ENCODE measurements at regions not wholly inside any gene's neighbourhood (a gene's known extent, or its start where the extent isn't known, plus 50 kb on each side); places are given as distances from the start of the nearest gene placed in this dataset.

DNA sequence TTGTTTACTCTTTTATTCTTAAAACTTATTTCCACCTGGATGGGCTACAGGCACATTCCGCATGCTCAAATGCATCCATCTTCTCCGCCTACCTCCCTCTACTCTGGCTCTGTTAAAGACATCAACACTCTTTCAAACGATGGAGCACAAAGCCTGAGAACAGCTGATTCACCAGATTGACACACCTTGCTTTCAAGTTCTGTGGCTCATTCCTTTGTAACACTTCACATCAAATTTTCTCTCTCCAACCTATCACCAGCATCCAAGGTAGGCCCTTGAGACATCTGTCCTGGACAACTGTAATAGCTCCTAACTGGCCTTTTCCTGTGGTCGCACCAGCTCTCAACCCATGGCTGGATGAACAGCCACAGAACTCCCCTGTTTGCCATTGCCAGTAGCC is 274.5 kb downstream of the BCL11A start:
- no peak overlapping the region for H3K4me3 ChIP-seq
- ChIA-PET POLR2A (no interaction called here), CTCF (no interaction called here)
- no peaks in the 10 kb centered on the region for H3K4me1 ChIP-seq
- TF ChIP-seq HOXA7 (CRISPR knock-in tag; IDR thresholded peaks at IDR 0.05): no peak
- TF ChIP-seq NFE2L2 (conservative IDR thresholded peaks at IDR 0.05; ENCODE audit: low read length): no peak
- TF ChIP-seq SMC3 (IDR thresholded peaks at IDR 0.05): no peak
- H3K9me3 ChIP-seq: peaks cover 22% of the 10 kb centered on the region
- DNase-seq (ENCODE audit: low read depth in 1 of 2, low spot score in 1 of 2) (no peak), FAIRE-seq (no peak), ATAC-seq (no peak)
- no peak overlapping the region for H3K27ac ChIP-seq
- H3K4me2 ChIP-seq: no peak overlapping the region
- whole genome bisulfite sequencing (ENCODE audit: missing lambda C conversion rate): 13% methylated on average over 4 of the region's 4 CpGs

DNA sequence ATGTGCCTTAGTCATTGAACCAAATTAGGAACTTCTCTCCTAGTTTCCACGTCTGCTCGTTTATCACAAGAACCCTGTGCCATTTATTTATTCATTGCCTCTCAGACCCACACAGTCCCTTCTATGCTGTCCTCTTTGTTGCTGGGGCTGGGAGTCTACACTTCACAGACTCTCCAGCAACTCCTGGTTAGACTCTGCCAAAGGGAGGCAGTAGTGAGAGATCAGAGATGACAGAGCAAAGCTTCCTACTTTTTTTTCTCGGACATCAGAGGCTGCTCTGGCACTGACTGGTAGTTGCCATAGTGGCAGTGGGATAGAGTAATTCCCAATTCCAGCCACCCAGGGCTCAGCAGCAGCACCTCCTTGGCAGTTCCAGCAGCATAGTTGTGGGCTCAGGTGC is 277.5 kb downstream of the BCL11A start:
- ChIA-PET POLR2A (no interaction called here), CTCF (no interaction called here)
- Histone ChIP-seq H3K9me3 (peaks cover 25% of the 10 kb centered on the region), H3K4me1 (no peaks in the 10 kb centered on the region), H3K4me2 (no peak overlapping the region), H3K27ac (no peak overlapping the region), H3K4me3 (no peak overlapping the region)
- DNase-seq (ENCODE audit: low read depth in 1 of 2, low spot score in 1 of 2) (no peak), ATAC-seq (no peak), FAIRE-seq (no peak)
- no peak for TF ChIP-seq ZC3H11A (IDR thresholded peaks at IDR 0.05)
- TF ChIP-seq, protein P1, sequence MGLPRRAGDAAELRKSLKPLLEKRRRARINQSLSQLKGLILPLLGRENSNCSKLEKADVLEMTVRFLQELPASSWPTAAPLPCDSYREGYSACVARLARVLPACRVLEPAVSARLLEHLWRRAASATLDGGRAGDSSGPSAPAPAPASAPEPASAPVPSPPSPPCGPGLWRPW (IDR thresholded peaks at IDR 0.05): no peak
- TF ChIP-seq KDM1A (IDR thresholded peaks at IDR 0.05; ENCODE audit: low read depth): no peak
- no peak for TF ChIP-seq NR3C1 (IDR thresholded peaks at IDR 0.05)
- TF ChIP-seq RAD21 (conservative IDR thresholded peaks at IDR 0.05 in 1 of 2, IDR thresholded peaks at IDR 0.05 in 1 of 2): no peak
- no peak for TF ChIP-seq POLR2AphosphoS2 (conservative IDR thresholded peaks at IDR 0.05; ENCODE audit: low read length)
- no peak for TF ChIP-seq RCOR1 (IDR thresholded peaks at IDR 0.05; ENCODE audit: low read depth, low read length)
- TF ChIP-seq CEBPB (IDR thresholded peaks at IDR 0.05): no peak
- no peak for TF ChIP-seq GATA3 (IDR thresholded peaks at IDR 0.05; ENCODE audit: borderline replicate concordance)
- TF ChIP-seq ZSCAN20 (CRISPR knock-in tag; IDR thresholded peaks at IDR 0.05): no peak
- TF ChIP-seq CHD2 (IDR thresholded peaks at IDR 0.05; ENCODE audit: low read length, partially characterized antibody): no peak
- TF ChIP-seq RFX5 (IDR thresholded peaks at IDR 0.05): no peak
- no peak for TF ChIP-seq HEYL (CRISPR knock-in tag; IDR thresholded peaks at IDR 0.05)
- no peak for TF ChIP-seq ZNF302 (CRISPR knock-in tag; IDR thresholded peaks at IDR 0.05)
- TF ChIP-seq RARB (CRISPR knock-in tag; IDR thresholded peaks at IDR 0.05): no peak
- 0% methylated on average over 3 of the region's 3 CpGs for WGBS (ENCODE audit: missing lambda C conversion rate)

DNA sequence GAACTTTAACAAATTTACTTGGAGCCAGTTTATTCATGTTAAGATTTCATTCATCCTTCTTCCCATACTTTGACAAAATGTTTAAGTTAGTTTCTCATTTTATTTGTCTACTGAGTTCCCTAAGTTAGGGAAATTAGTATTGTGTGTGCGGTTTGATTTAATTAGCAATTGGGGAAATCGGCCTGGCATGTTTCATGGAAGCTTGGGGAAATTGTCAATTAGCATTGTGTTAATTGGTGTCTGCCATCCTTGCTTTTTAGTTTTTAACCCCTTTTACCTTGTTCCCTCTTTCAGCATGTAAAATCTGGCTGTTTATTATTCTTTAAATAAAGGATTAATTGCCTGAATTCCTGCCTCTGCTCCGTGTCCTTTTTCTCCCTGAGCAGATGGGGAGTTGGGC is 279.6 kb downstream of the BCL11A start:
- ATAC-seq (no peak), DNase-seq (ENCODE audit: low read depth in 1 of 2, low spot score in 1 of 2) (no peak), FAIRE-seq (no peak)
- POLR2A ChIA-PET: no interaction called here
- WGBS (ENCODE audit: missing lambda C conversion rate): 12% methylated on average over 3 of the region's 3 CpGs
- CTCF ChIA-PET: no interaction called here
- H3K4me2 ChIP-seq: no peak overlapping the region
- no peak for TF ChIP-seq KDM1A (IDR thresholded peaks at IDR 0.05; ENCODE audit: low read depth)
- TF ChIP-seq HDAC2 (IDR thresholded peaks at IDR 0.05): no peak
- TF ChIP-seq RAD21 (conservative IDR thresholded peaks at IDR 0.05 in 1 of 2, IDR thresholded peaks at IDR 0.05 in 1 of 2): no peak
- TF ChIP-seq CBX2 (IDR thresholded peaks at IDR 0.05; ENCODE audit: borderline replicate concordance, low read depth): no peak
- no peak for TF ChIP-seq KDM5A (IDR thresholded peaks at IDR 0.05)
- TF ChIP-seq, protein P2, sequence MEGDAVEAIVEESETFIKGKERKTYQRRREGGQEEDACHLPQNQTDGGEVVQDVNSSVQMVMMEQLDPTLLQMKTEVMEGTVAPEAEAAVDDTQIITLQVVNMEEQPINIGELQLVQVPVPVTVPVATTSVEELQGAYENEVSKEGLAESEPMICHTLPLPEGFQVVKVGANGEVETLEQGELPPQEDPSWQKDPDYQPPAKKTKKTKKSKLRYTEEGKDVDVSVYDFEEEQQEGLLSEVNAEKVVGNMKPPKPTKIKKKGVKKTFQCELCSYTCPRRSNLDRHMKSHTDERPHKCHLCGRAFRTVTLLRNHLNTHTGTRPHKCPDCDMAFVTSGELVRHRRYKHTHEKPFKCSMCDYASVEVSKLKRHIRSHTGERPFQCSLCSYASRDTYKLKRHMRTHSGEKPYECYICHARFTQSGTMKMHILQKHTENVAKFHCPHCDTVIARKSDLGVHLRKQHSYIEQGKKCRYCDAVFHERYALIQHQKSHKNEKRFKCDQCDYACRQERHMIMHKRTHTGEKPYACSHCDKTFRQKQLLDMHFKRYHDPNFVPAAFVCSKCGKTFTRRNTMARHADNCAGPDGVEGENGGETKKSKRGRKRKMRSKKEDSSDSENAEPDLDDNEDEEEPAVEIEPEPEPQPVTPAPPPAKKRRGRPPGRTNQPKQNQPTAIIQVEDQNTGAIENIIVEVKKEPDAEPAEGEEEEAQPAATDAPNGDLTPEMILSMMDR (IDR thresholded peaks at IDR 0.05): no peak
- H3K9me3 ChIP-seq: peaks cover 25% of the 10 kb centered on the region
- H3K4me1 ChIP-seq: no peaks in the 10 kb centered on the region
- no peak overlapping the region for H3K27ac ChIP-seq
- H3K4me3 ChIP-seq: no peak overlapping the region

DNA sequence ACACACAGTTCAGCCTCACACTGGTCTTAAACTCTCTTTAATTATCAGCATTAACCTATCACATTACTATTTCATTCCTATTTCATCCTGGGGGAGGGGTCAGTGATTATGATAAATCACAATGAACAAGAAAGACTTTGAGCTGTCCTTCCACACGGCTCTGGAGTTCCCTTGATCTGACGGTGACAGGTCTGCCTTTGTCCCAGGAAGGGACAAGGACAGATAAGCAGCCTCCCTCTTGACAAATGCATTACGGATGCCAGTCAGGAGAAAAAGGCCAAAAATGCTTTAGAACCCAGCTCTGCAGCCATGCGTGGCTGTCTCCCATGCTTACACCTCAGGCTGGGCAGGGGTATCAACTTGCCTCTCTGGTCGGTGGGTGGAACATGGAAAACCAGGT is 281.7 kb downstream of the BCL11A start:
- no peak for FAIRE-seq
- Histone ChIP-seq H3K9me3 (peaks cover 25% of the 10 kb centered on the region), H3K4me2 (no peak overlapping the region), H3K4me1 (no peaks in the 10 kb centered on the region), H3K4me3 (no peak overlapping the region), H3K27ac (no peak overlapping the region)
- no peak for ATAC-seq
- ChIA-PET CTCF (no interaction called here), POLR2A (no interaction called here)
- DNase-seq (ENCODE audit: low read depth in 1 of 2, low spot score in 1 of 2): no peak
- 23% methylated on average over 5 of the region's 5 CpGs for WGBS (ENCODE audit: missing lambda C conversion rate)
- TF ChIP-seq, protein P1 (IDR thresholded peaks at IDR 0.05): no peak
- TF ChIP-seq HOXB13 (CRISPR knock-in tag; IDR thresholded peaks at IDR 0.05; ENCODE audit: low read depth): no peak

All from A549 (cell line).